Esophagus (tissue), 2 donors: ENCODE measurements at regions not wholly inside any gene's neighbourhood (a gene's known extent, or its start where the extent isn't known, plus 50 kb on each side); places are given as distances from the start of the nearest gene placed in this dataset.

Experiments
- H3K27ac ChIP-seq, 2 donors: one replicate each; pipeline ENCODE4 v1.5.1; 2013; ENCODE audit warnings: low read depth in 2 of 2, mild to moderate bottlenecking in 2 of 2, inconsistent platforms in 1 of 2, low read length in 1 of 2, moderate library complexity in 1 of 2
- H3K27me3 ChIP-seq, 2 donors: one replicate each; pipeline ENCODE4 v1.6.1; 2013; ENCODE audit warnings: low read length in 2 of 2, control low read depth in 1 of 2, mild to moderate bottlenecking in 1 of 2; ENCODE audit not compliant: insufficient read depth in 2 of 2, control insufficient read depth in 1 of 2
- H3K36me3 ChIP-seq, 2 donors: one replicate each; pipeline ENCODE4 v1.6.1; 2013; ENCODE audit warnings: low read length in 1 of 2; ENCODE audit not compliant: control insufficient read depth in 2 of 2, insufficient read depth in 2 of 2
- H3K4me1 ChIP-seq, 2 donors: one replicate each; pipeline ENCODE4 v1.6.1; 2013; ENCODE audit warnings: low read length in 1 of 2; ENCODE audit not compliant: control insufficient read depth in 2 of 2, insufficient read depth in 2 of 2
- H3K4me3 ChIP-seq, 2 donors: one replicate each; pipeline ENCODE4 v1.5.1; 2013; ENCODE audit warnings: low read length in 2 of 2, mild to moderate bottlenecking in 2 of 2, low read depth in 1 of 2, moderate library complexity in 1 of 2
- H3K9me3 ChIP-seq, 2 donors: one replicate each; pipeline ENCODE4 v1.6.1; 2013; ENCODE audit warnings: mild to moderate bottlenecking in 2 of 2, low read depth in 1 of 2, low read length in 1 of 2, moderate library complexity in 1 of 2; ENCODE audit not compliant: control insufficient read depth in 2 of 2, insufficient read depth in 1 of 2
- WGBS, 2 donors: extraction: QIAGEN DNeasy Blood & Tissue Kit; methylation state at CpG; one replicate each; pipeline ENCODE4 v1.1.7; 2013; 5-methylcytosine and 5-hydroxymethylcytosine counted together
- donor health status: healthy with polysubstance abuse.
- donor health status: Bipolar disorder and iron deficiency.

GRCh38 chr14:100955201-100955600 lies 51.7 kb upstream of the RTL1 start:
- 56 to 59% methylated on average over 2 of the region's 2 CpGs for WGBS, 2 donors
- Histone ChIP-seq H3K36me3 (no peaks in the 10 kb centered on the region), H3K9me3 (no peaks in the 10 kb centered on the region), H3K27me3 (no peaks in the 10 kb centered on the region), H3K4me3 (no peak overlapping the region), H3K4me1 (no peaks in the 10 kb centered on the region), H3K27ac (no peak overlapping the region)

- Histone ChIP-seq H3K36me3 (no peaks in the 10 kb centered on the region), H3K4me1 (no peaks in the 10 kb centered on the region), H3K27me3 (no peaks in the 10 kb centered on the region), H3K27ac (no peak overlapping the region), H3K4me3 (no peak overlapping the region), H3K9me3 (no peaks in the 10 kb centered on the region)
- WGBS, 2 donors: 2 to 29% methylated on average over 1 of the region's 1 CpG
These were observed 59.0 kb upstream of the RTL1 start for GRCh38 chr14:100962494-100962893.

GRCh38 chr14:100965296-100965695 lies 61.8 kb upstream of the RTL1 start:
- no peaks in the 10 kb centered on the region for H3K4me1 ChIP-seq
- no peaks in the 10 kb centered on the region for H3K9me3 ChIP-seq
- no peak overlapping the region for H3K27ac ChIP-seq
- no peaks in the 10 kb centered on the region for H3K36me3 ChIP-seq
- WGBS, 2 donors: 87 to 90% methylated on average over 8 of the region's 8 CpGs
- no peak overlapping the region for H3K4me3 ChIP-seq
- H3K27me3 ChIP-seq: no peaks in the 10 kb centered on the region

GRCh38 chr14:100967178-100967577 lies 63.7 kb upstream of the RTL1 start:
- WGBS, 2 donors: 80 to 87% methylated on average over 3 of the region's 3 CpGs
- Histone ChIP-seq H3K27ac (no peak overlapping the region), H3K4me3 (no peak overlapping the region), H3K36me3 (no peaks in the 10 kb centered on the region), H3K4me1 (no peaks in the 10 kb centered on the region), H3K27me3 (no peaks in the 10 kb centered on the region), H3K9me3 (no peaks in the 10 kb centered on the region)

GRCh38 chr14:100967930-100968329 lies 64.4 kb upstream of the RTL1 start:
- H3K27ac ChIP-seq: no peak overlapping the region
- no peaks in the 10 kb centered on the region for H3K9me3 ChIP-seq
- no peak overlapping the region for H3K4me3 ChIP-seq
- no peaks in the 10 kb centered on the region for H3K4me1 ChIP-seq
- H3K27me3 ChIP-seq: no peaks in the 10 kb centered on the region
- H3K36me3 ChIP-seq: no peaks in the 10 kb centered on the region
- 62 to 64% methylated on average over 2 of the region's 2 CpGs for WGBS, 2 donors

- Histone ChIP-seq H3K4me3 (no peak overlapping the region), H3K27ac (no peak overlapping the region), H3K36me3 (no peaks in the 10 kb centered on the region), H3K9me3 (no peaks in the 10 kb centered on the region), H3K4me1 (no peaks in the 10 kb centered on the region), H3K27me3 (no peaks in the 10 kb centered on the region)
- 87 to 88% methylated on average over 8 of the region's 8 CpGs for WGBS, 2 donors
These were observed 68.8 kb upstream of the RTL1 start for GRCh38 chr14:100972118-100972897.

- no peaks in the 10 kb centered on the region for H3K36me3 ChIP-seq
- no peaks in the 10 kb centered on the region for H3K27me3 ChIP-seq
- no peak overlapping the region for H3K4me3 ChIP-seq
- H3K4me1 ChIP-seq: no peaks in the 10 kb centered on the region
- H3K9me3 ChIP-seq: no peaks in the 10 kb centered on the region
- H3K27ac ChIP-seq: no peak overlapping the region
- WGBS, 2 donors: 79 to 87% methylated on average over 2 of the region's 2 CpGs
These were observed 72.1 kb upstream of the RTL1 start for GRCh38 chr14:100975671-100976070.

GRCh38 chr14:100979079-100979478 lies 75.6 kb upstream of the RTL1 start:
- Histone ChIP-seq H3K4me3 (no peak overlapping the region), H3K36me3 (no peaks in the 10 kb centered on the region), H3K9me3 (no peaks in the 10 kb centered on the region), H3K4me1 (no peaks in the 10 kb centered on the region), H3K27me3 (no peaks in the 10 kb centered on the region), H3K27ac (no peak overlapping the region)
- WGBS, 2 donors: 60 to 62% methylated on average over 3 of the region's 3 CpGs

GRCh38 chr14:100979780-100980179 lies 76.3 kb upstream of the RTL1 start:
- H3K27me3 ChIP-seq: no peaks in the 10 kb centered on the region
- H3K4me3 ChIP-seq: no peak overlapping the region
- H3K36me3 ChIP-seq: no peaks in the 10 kb centered on the region
- H3K9me3 ChIP-seq: no peaks in the 10 kb centered on the region
- H3K4me1 ChIP-seq: no peaks in the 10 kb centered on the region
- H3K27ac ChIP-seq: no peak overlapping the region
- 54 to 62% methylated on average over 3 of the region's 3 CpGs for WGBS, 2 donors

GRCh38 chr14:100980823-100981222 lies 77.3 kb upstream of the RTL1 start:
- H3K36me3 ChIP-seq: no peaks in the 10 kb centered on the region
- 80 to 85% methylated on average over 3 of the region's 3 CpGs for WGBS, 2 donors
- H3K9me3 ChIP-seq: no peaks in the 10 kb centered on the region
- no peak overlapping the region for H3K27ac ChIP-seq
- H3K27me3 ChIP-seq: no peaks in the 10 kb centered on the region
- H3K4me1 ChIP-seq: no peaks in the 10 kb centered on the region
- no peak overlapping the region for H3K4me3 ChIP-seq
